WTC11 (cell line): ENCODE measurements at regions not wholly inside any gene's neighbourhood (a gene's known extent, or its start where the extent isn't known, plus 50 kb on each side); places are given as distances from the start of the nearest gene placed in this dataset.

ENCODE experiments used
- ATAC-seq: fragments of 200-7000 bp; cut with Tn5 transposase; 2 replicates; pipeline ENCODE4 v1.10.0; 2021; ENCODE audit warnings: mild to moderate bottlenecking, moderate library complexity
- CTCF ChIA-PET: fragments of 300-600 bp; sonication (Branson Sonifier 250); formaldehyde crosslinking; loops from one replicate; lab custom pipeline; 2021; ENCODE audit warnings: antibody characterized with exemption; lab: Charles Lee
- POLR2A ChIA-PET: fragments of 350-600 bp; sonication (Branson Sonifier 250); formaldehyde crosslinking; loops from one replicate; lab custom pipeline; 2021; ENCODE audit warnings: antibody characterized with exemption; lab: Charles Lee
- DNase-seq: peaks from one replicate; pipeline ENCODE4 v3.0.0; 2021; ENCODE audit warnings: low spot score
- H3K27ac Mint-ChIP-seq: 2 replicates; pipeline ENCODE4 v1.8.0; 2021; ENCODE audit warnings: mixed read lengths
- H3K27me3 Mint-ChIP-seq: 2 replicates; pipeline ENCODE4 v1.8.0; 2021; ENCODE audit warnings: low read depth, mild to moderate bottlenecking, moderate library complexity, mixed read lengths
- H3K36me3 Mint-ChIP-seq: 2 replicates; pipeline ENCODE4 v1.8.0; 2021; ENCODE audit warnings: mixed read lengths
- H3K4me1 Mint-ChIP-seq: 2 replicates; pipeline ENCODE4 v1.8.0; 2022; ENCODE audit warnings: mixed read lengths
- H3K4me3 Mint-ChIP-seq: 2 replicates; pipeline ENCODE4 v1.8.0; 2021; ENCODE audit warnings: mild to moderate bottlenecking, moderate library complexity, mixed read lengths
- H3K9me3 Mint-ChIP-seq: 2 replicates; pipeline ENCODE4 v1.8.0; 2021; ENCODE audit warnings: mixed read lengths
- AR ChIP-seq: fragments of 250-450 bp; sonication (Bioruptor Pico); IDR thresholded peaks from 2 replicates; pipeline ENCODE4 v1.9.0; 2021; ENCODE audit warnings: mild to moderate bottlenecking
- ATF6 ChIP-seq: sonication (generic); formaldehyde crosslinking; IDR thresholded peaks from 2 replicates; pipeline ENCODE4 v1.8.1; 2023; ENCODE audit warnings: mild to moderate bottlenecking, missing genetic modification reagents
- CBFB ChIP-seq: sonication (generic); formaldehyde crosslinking; IDR thresholded peaks from 2 replicates; pipeline ENCODE4 v1.8.1; 2022; ENCODE audit warnings: mild to moderate bottlenecking, low read depth, missing genetic modification reagents
- CDX4 ChIP-seq: fragments of 250-450 bp; sonication (Bioruptor Pico); IDR thresholded peaks from 2 replicates; pipeline ENCODE4 v1.9.0; 2021; ENCODE audit warnings: moderate library complexity, mild to moderate bottlenecking, inconsistent platforms, borderline replicate concordance
- CTCF ChIP-seq: fragments of 200-600 bp; IDR thresholded peaks from 2 replicates; pipeline ENCODE4 v1.8.0; 2022; ENCODE audit warnings: antibody characterized with exemption
- PREB ChIP-seq: sonication (generic); formaldehyde crosslinking; IDR thresholded peaks from 2 replicates; pipeline ENCODE4 v1.8.1; 2022; ENCODE audit warnings: mild to moderate bottlenecking, missing genetic modification reagents, moderate library complexity, borderline replicate concordance
- PRRX2 ChIP-seq: fragments of 250-450 bp; sonication (Bioruptor Pico); IDR thresholded peaks from 2 replicates; pipeline ENCODE4 v1.8.0; 2021; ENCODE audit warnings: mild to moderate bottlenecking
- RORB ChIP-seq: fragments of 250-450 bp; sonication (Bioruptor Pico); IDR thresholded peaks from 2 replicates; pipeline ENCODE4 v1.9.0; 2021; ENCODE audit warnings: mild to moderate bottlenecking
- SP1 ChIP-seq: sonication (generic); formaldehyde crosslinking; conservative IDR thresholded peaks from 2 replicates; pipeline ENCODE4 v1.8.1; 2022; ENCODE audit warnings: missing genetic modification reagents
- TEAD4 ChIP-seq: sonication (generic); formaldehyde crosslinking; IDR thresholded peaks from 2 replicates; pipeline ENCODE4 v1.8.0; 2022; ENCODE audit warnings: mild to moderate bottlenecking, missing genetic modification reagents
- ZBTB21 ChIP-seq: sonication (generic); formaldehyde crosslinking; IDR thresholded peaks from 2 replicates; pipeline ENCODE4 v1.8.1; 2023; ENCODE audit warnings: mild to moderate bottlenecking, missing genetic modification reagents, borderline replicate concordance
- ZNF532 ChIP-seq: fragments of 250-450 bp; sonication (Bioruptor Pico); IDR thresholded peaks from 2 replicates; pipeline ENCODE4 v1.9.0; 2021; ENCODE audit warnings: mild to moderate bottlenecking, borderline replicate concordance
- ZSCAN18 ChIP-seq: fragments of 250-450 bp; sonication (Bioruptor Pico); IDR thresholded peaks from 2 replicates; pipeline ENCODE4 v2.1.2; 2022; ENCODE audit warnings: mild to moderate bottlenecking, moderate library complexity

GRCh38 chr10:121664671-121665070, 66.4 kb upstream of the FGFR2 start (continued):
- TF ChIP-seq CDX4 (CRISPR knock-in tag): no peak

GRCh38 chr10:121662945-121663917, 65.0 kb upstream of the FGFR2 start:
- Mint-ChIP-seq H3K4me3 (no peak overlapping the region), H3K9me3 (peaks cover 19% of the 10 kb centered on the region), H3K4me1 (peaks cover 6% of the 10 kb centered on the region), H3K27me3 (no peaks in the 10 kb centered on the region; the same call in 1 of the 2 replicates), H3K36me3 (no peaks in the 10 kb centered on the region), H3K27ac (no peak overlapping the region)
- TF ChIP-seq RORB (CRISPR knock-in tag) (no peak), ATF6 (no peak), ZNF532 (no peak), CTCF (peak; percentile 85), PREB (CRISPR knock-in tag) (no peak)
- POLR2A ChIA-PET: no interaction called here
- ATAC-seq (peak; percentile 93), DNase-seq (peak; percentile 80)
- CTCF ChIA-PET: interaction anchor here (0.5 to 2.5 kb wide), 61 partner anchors 9 to 724 kb away, joined by 3 to 24 read pairs (median 4); no protein-coding TSS in a partner anchor

- TF ChIP-seq ZBTB21 (no peak), ZSCAN18 (no peak), SP1 (no peak), TEAD4 (CRISPR knock-in tag) (no peak), AR (CRISPR knock-in tag) (no peak), PRRX2 (CRISPR knock-in tag) (no peak), CBFB (CRISPR knock-in tag) (no peak), ATF6 (no peak)
- Mint-ChIP-seq H3K27me3 (no peaks in the 10 kb centered on the region; the same call in 1 of the 2 replicates), H3K4me1 (no peaks in the 10 kb centered on the region; the same call in 1 of the 2 replicates), H3K9me3 (peaks cover 23% of the 10 kb centered on the region), H3K4me3 (no peak overlapping the region), H3K36me3 (no peaks in the 10 kb centered on the region), H3K27ac (no peak overlapping the region)
- POLR2A ChIA-PET: no interaction called here
- DNase-seq (no peak), ATAC-seq (peak; percentile 21)
- CTCF ChIA-PET: interaction anchor here (0.5 to 2.5 kb wide), 51 partner anchors 8 to 713 kb away, joined by 3 to 24 read pairs (median 4); no protein-coding TSS in a partner anchor
These were observed 64.3 kb upstream of the FGFR2 start for GRCh38 chr10:121662531-121662930.
